ENCODE measurements at regions not wholly inside any gene's neighbourhood (a gene's known extent, or its start where the extent isn't known, plus 50 kb on each side); places are given as distances from the start of the nearest gene placed in this dataset.

DNA sequence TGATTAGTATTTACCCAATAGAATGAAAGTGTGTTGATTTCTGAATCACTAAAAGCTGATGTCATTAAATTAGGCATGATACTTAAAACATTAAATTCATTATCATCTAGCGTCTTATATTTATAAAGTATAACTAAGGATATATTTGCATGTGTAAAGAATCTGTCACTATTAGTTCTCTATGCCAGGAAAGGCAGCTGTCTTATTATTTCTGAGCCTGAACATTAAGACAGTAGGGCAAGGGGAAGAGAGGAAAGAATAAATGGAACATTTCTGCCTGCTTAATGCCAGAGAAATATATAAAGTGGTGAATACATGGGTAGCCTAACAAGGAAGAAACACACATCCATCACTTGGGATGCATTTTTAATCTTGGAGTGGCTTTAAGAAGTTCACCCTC is 965.1 kb upstream of the TMEM132C start:
- ChIA-PET POLR2A (no interaction called here), CTCF (interaction anchor here (1.3 kb wide), 1 partner anchor 13 kb away, joined by 3 read pairs; no protein-coding TSS in a partner anchor)
- no peak overlapping the region for H3K9ac ChIP-seq (replicated peaks; ENCODE audit: extremely low read depth, insufficient read depth, low read length)
- no peaks in the 10 kb centered on the region for H3K79me2 ChIP-seq (ENCODE audit: control insufficient read depth, insufficient read depth, low read length)
- H4K20me1 ChIP-seq (replicated peaks; ENCODE audit: control insufficient read depth, extremely low read depth, insufficient read depth, low read length): no peaks in the 10 kb centered on the region
- H3K4me3 ChIP-seq (replicated peaks in 1 of 3; ENCODE audit: insufficient read depth in 1 of 3, low read depth in 1 of 3, low read length in 3 of 3): no peak overlapping the region
- H3K9me3 ChIP-seq (replicated peaks; ENCODE audit: control insufficient read depth, insufficient read depth, low read length): peaks cover 12% of the 10 kb centered on the region
- DNase-seq (ENCODE audit: low read depth, low spot score) (no peak), FAIRE-seq (no peak)
- dilution Hi-C loops (cut with MboI; ENCODE audit: extremely low pct_ligation_motif_present, low sequenced_read_pairs): no loop called here
- no peak overlapping the region for H3K4me2 ChIP-seq (ENCODE audit: insufficient read depth, low read length)
- H2AFZ ChIP-seq (ENCODE audit: low read depth, low read length): no peak overlapping the region
- H3K36me3 ChIP-seq (ENCODE audit: control insufficient read depth in 2 of 2, extremely low read depth in 1 of 2, insufficient read depth in 2 of 2, low read length in 2 of 2): no peaks in the 10 kb centered on the region
- H3K27me3 ChIP-seq (ENCODE audit: control insufficient read depth in 2 of 2, insufficient read depth in 2 of 2, low read length in 2 of 2): no peaks in the 10 kb centered on the region
- no peaks in the 10 kb centered on the region for H3K9me1 ChIP-seq (replicated peaks; ENCODE audit: control insufficient read depth, extremely low read depth, insufficient read depth, low read length)
- no peaks in the 10 kb centered on the region for H3K4me1 ChIP-seq (ENCODE audit: control insufficient read depth, extremely low read depth, insufficient read depth, low read length)
- no TSS peak for BruUV-seq (replicated peaks)
- TF ChIP-seq, protein P1, sequence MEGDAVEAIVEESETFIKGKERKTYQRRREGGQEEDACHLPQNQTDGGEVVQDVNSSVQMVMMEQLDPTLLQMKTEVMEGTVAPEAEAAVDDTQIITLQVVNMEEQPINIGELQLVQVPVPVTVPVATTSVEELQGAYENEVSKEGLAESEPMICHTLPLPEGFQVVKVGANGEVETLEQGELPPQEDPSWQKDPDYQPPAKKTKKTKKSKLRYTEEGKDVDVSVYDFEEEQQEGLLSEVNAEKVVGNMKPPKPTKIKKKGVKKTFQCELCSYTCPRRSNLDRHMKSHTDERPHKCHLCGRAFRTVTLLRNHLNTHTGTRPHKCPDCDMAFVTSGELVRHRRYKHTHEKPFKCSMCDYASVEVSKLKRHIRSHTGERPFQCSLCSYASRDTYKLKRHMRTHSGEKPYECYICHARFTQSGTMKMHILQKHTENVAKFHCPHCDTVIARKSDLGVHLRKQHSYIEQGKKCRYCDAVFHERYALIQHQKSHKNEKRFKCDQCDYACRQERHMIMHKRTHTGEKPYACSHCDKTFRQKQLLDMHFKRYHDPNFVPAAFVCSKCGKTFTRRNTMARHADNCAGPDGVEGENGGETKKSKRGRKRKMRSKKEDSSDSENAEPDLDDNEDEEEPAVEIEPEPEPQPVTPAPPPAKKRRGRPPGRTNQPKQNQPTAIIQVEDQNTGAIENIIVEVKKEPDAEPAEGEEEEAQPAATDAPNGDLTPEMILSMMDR (IDR thresholded peaks at IDR 0.05; ENCODE audit: extremely low read depth in 1 of 2, insufficient read depth in 1 of 2, low read depth in 1 of 2, low read length in 2 of 2): no peak
- TF ChIP-seq MYC (IDR thresholded peaks at IDR 0.05; ENCODE audit: low read depth, low read length): no peak
- TF ChIP-seq, protein P2, sequence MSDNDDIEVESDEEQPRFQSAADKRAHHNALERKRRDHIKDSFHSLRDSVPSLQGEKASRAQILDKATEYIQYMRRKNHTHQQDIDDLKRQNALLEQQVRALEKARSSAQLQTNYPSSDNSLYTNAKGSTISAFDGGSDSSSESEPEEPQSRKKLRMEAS (IDR thresholded peaks at IDR 0.05; ENCODE audit: insufficient read depth, insufficient read length): no peak
- no peak for TF ChIP-seq FOS (IDR thresholded peaks at IDR 0.05; ENCODE audit: borderline replicate concordance, insufficient read depth, low read length)
- no peak for TF ChIP-seq EZH2 (IDR thresholded peaks at IDR 0.05; ENCODE audit: borderline replicate concordance, low read depth, low read length, severe bottlenecking)
- TF ChIP-seq POLR2AphosphoS5 (IDR thresholded peaks at IDR 0.05; ENCODE audit: insufficient read depth, low read depth, low read length): no peak
- TF ChIP-seq JUN (IDR thresholded peaks at IDR 0.05; ENCODE audit: borderline replicate concordance, insufficient read depth, insufficient read length, low read depth): no peak
- TF ChIP-seq POLR2A (IDR thresholded peaks at IDR 0.05; ENCODE audit: low read depth, low read length): no peak
- TF ChIP-seq GATA2 (IDR thresholded peaks at IDR 0.05; ENCODE audit: insufficient read depth, insufficient read length, low read depth, low read length): no peak
- no peak overlapping the region for H3K27ac ChIP-seq (ENCODE audit: insufficient read depth, low read depth, low read length)
- intact Hi-C loops (cut with micrococcal nuclease): no loop called here

Data from endothelial cell of umbilical vein (primary cell).